ENCODE measurements at regions not wholly inside any gene's neighbourhood (a gene's known extent, or its start where the extent isn't known, plus 50 kb on each side); places are given as distances from the start of the nearest gene placed in this dataset.

DNA sequence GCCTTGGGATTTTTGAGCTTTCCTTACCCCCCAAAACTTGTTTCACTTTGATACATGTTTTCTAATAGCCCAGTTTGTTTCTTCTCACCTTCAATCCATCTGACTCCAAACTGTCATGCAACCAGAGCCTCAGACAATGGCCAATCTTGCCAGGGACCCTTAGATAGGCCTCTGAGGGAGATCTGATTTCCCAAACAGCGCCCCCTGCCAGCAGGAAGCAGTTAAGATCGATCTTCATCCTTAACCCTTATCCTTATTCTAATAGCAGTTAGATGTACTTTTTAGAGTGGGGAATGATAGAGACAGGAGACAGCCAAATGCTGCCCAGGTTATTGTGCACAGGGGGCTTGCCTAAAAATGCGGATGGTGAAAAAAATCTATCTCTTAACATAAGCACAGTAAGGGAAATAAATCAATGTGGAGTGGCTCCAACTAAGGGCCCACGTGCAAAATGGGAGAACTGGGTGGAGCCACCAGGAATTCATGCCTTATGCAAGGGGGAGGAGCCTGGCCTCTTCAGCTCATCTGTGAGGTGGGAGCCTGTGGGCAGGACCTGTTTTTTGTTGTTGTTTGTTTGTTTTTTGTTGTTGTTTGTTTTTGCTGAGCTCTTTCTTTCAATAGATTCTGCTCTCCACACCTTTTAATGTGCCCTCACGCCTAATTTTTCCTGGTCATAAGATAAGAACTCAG, 833.6 kb upstream of the AGA start:
- Mint-ChIP-seq H3K4me1 (no peaks in the 10 kb centered on the region), H3K4me3 (no peak overlapping the region), H3K27ac (no peak overlapping the region), H3K27me3 (peaks cover 0 to 2% of the 10 kb centered on the region in 2 donors), H3K36me3 (no peaks in the 10 kb centered on the region), H3K9me3 (peaks cover 2 to 24% (median 12%) of the 10 kb centered on the region in 5 donors)
- ChIA-PET POLR2A (no interaction called here), CTCF (no interaction called here)
- Histone ChIP-seq H3K27ac (ENCODE audit: low read depth, low read length) (no peak overlapping the region), H3K4me1 (ENCODE audit: insufficient read depth, low read length) (no peaks in the 10 kb centered on the region), H3K36me3 (ENCODE audit: insufficient read depth, low read length) (no peaks in the 10 kb centered on the region), H3K27me3 (ENCODE audit: insufficient read depth, low read length, poor library complexity, severe bottlenecking) (no peaks in the 10 kb centered on the region), H3K9me3 (ENCODE audit: low read length) (no peaks in the 10 kb centered on the region), H3K4me3 (ENCODE audit: low read length) (no peak overlapping the region)
- DNase-seq = no peak

DNA sequence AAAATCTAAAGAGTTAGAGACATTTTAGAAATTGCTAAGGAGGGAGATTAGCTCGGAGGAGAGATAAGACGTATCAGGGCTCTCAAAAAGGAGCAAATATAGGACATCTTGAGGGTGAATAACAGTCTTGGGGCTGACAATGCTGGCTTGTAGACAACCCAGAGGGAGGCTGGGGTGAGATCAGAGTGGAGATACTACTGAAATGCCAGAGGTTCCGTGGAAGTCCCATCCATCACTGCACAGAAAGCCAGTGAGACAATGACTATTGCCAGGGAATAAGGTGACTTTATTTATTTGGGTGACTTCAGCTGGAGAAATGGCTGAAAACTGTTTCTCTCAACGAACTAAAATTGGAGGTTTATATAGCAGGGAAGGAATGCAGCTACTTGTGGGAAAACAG, 838.1 kb upstream of the AGA start:
- Mint-ChIP-seq H3K9me3 (peaks cover 2 to 15% (median 8%) of the 10 kb centered on the region in 5 donors), H3K4me1 (no peaks in the 10 kb centered on the region), H3K27ac (no peak overlapping the region), H3K27me3 (no peaks in the 10 kb centered on the region), H3K4me3 (no peak overlapping the region), H3K36me3 (no peaks in the 10 kb centered on the region)
- no peaks in the 10 kb centered on the region for H3K4me1 ChIP-seq (ENCODE audit: insufficient read depth, low read length)
- H3K27me3 ChIP-seq (ENCODE audit: insufficient read depth, low read length, poor library complexity, severe bottlenecking) = no peaks in the 10 kb centered on the region
- H3K9me3 ChIP-seq (ENCODE audit: low read length) = no peaks in the 10 kb centered on the region
- no peak overlapping the region for H3K4me3 ChIP-seq (ENCODE audit: low read length)
- no peaks in the 10 kb centered on the region for H3K36me3 ChIP-seq (ENCODE audit: insufficient read depth, low read length)
- H3K27ac ChIP-seq (ENCODE audit: low read depth, low read length) = no peak overlapping the region
- ChIA-PET CTCF (no interaction called here), POLR2A (no interaction called here)
- no peak for DNase-seq

DNA sequence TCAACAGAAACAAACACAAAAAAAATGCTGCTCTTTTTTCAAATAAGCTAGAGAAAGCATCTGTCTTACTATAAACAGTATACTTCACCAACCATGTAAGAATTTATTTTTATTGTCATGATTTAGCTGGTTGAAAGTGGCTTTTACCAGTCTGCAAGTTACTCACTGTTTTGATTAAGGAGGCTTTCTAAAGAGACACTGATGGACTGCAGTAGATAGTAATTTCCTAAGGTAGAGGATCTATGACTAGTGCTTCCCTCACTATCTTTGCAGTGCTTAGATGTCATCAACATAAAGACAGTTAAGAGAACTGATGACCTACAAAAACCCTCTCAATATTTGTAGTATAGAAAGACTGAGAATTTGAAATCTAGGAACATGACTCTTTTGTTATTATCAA, 846.2 kb upstream of the AGA start:
- CTCF ChIA-PET = no interaction called here
- no peaks in the 10 kb centered on the region for H3K4me1 ChIP-seq (ENCODE audit: insufficient read depth, low read length)
- no peak for DNase-seq
- no peak overlapping the region for H3K27ac Mint-ChIP-seq
- H3K27ac ChIP-seq (ENCODE audit: low read depth, low read length) = no peak overlapping the region
- H3K4me1 Mint-ChIP-seq = no peaks in the 10 kb centered on the region
- no peaks in the 10 kb centered on the region for H3K9me3 ChIP-seq (ENCODE audit: low read length)
- H3K36me3 Mint-ChIP-seq = no peaks in the 10 kb centered on the region
- H3K4me3 Mint-ChIP-seq = no peak overlapping the region
- no peaks in the 10 kb centered on the region for H3K36me3 ChIP-seq (ENCODE audit: insufficient read depth, low read length)
- peaks cover 0 to 13% (median 6%) of the 10 kb centered on the region in 5 donors for H3K9me3 Mint-ChIP-seq
- H3K27me3 Mint-ChIP-seq = no peaks in the 10 kb centered on the region
- POLR2A ChIA-PET = no interaction called here
- no peaks in the 10 kb centered on the region for H3K27me3 ChIP-seq (ENCODE audit: insufficient read depth, low read length, poor library complexity, severe bottlenecking)
- no peak overlapping the region for H3K4me3 ChIP-seq (ENCODE audit: low read length)

DNA sequence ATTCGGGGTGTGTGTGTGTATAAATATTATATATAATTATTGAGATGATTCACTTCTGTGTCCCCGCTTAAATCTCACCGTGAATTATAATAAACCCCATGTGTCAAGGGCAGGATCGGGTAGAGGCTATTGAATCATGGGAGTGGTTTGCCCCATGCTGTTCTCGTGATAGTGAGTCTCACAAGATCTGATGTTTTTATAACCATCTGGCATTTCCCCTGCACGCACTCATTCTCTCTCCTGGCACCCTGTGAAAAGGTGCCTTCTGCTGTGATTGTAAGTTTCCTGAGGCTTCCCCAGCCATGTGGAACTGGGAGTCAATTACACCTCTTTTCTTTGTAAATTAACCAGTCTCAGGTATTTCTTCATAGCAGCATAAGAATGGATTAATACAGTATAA, 851.4 kb upstream of the AGA start:
- Histone ChIP-seq H3K36me3 (ENCODE audit: insufficient read depth, low read length) (no peaks in the 10 kb centered on the region), H3K4me3 (ENCODE audit: low read length) (no peak overlapping the region), H3K4me1 (ENCODE audit: insufficient read depth, low read length) (no peaks in the 10 kb centered on the region), H3K27me3 (ENCODE audit: insufficient read depth, low read length, poor library complexity, severe bottlenecking) (no peaks in the 10 kb centered on the region), H3K27ac (ENCODE audit: low read depth, low read length) (no peak overlapping the region), H3K9me3 (ENCODE audit: low read length) (no peaks in the 10 kb centered on the region)
- no peaks in the 10 kb centered on the region for H3K4me1 Mint-ChIP-seq
- no peaks in the 10 kb centered on the region for H3K36me3 Mint-ChIP-seq
- H3K27ac Mint-ChIP-seq = no peak overlapping the region
- H3K27me3 Mint-ChIP-seq = peaks cover 0 to 3% of the 10 kb centered on the region in 2 donors
- POLR2A ChIA-PET = no interaction called here
- CTCF ChIA-PET = no interaction called here
- no peak for DNase-seq
- no peak overlapping the region for H3K4me3 Mint-ChIP-seq
- peaks cover 4 to 15% (median 9%) of the 10 kb centered on the region in 5 donors for H3K9me3 Mint-ChIP-seq

DNA sequence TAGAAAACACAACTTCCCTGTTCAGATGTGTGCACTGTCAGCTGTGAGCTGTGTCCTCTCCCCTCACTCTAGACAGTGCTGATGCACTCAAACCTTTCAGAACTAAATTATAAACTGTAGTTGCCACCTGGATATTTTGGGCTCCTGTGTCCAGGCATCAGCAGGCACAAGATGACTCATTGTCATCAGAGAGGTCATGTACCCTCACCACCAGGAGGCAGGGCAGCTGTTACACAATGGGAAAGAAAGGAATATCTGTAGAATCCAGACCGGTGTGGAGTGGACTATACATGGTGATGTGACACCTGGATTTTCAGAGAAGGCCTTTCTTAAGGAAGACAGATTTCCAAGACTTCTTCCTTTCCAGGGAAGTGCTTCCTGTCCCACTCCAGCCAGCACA, 854.4 kb upstream of the AGA start:
- Mint-ChIP-seq H3K9me3 (peaks cover 4 to 14% (median 7%) of the 10 kb centered on the region in 5 donors), H3K27ac (no peak overlapping the region), H3K4me1 (no peaks in the 10 kb centered on the region), H3K36me3 (no peaks in the 10 kb centered on the region), H3K4me3 (no peak overlapping the region), H3K27me3 (peaks cover 0 to 3% of the 10 kb centered on the region in 2 donors)
- ChIA-PET CTCF (no interaction called here), POLR2A (no interaction called here)
- H3K27me3 ChIP-seq (ENCODE audit: insufficient read depth, low read length, poor library complexity, severe bottlenecking) = no peaks in the 10 kb centered on the region
- H3K36me3 ChIP-seq (ENCODE audit: insufficient read depth, low read length) = no peaks in the 10 kb centered on the region
- H3K4me1 ChIP-seq (ENCODE audit: insufficient read depth, low read length) = no peaks in the 10 kb centered on the region
- no peaks in the 10 kb centered on the region for H3K9me3 ChIP-seq (ENCODE audit: low read length)
- H3K27ac ChIP-seq (ENCODE audit: low read depth, low read length) = no peak overlapping the region
- DNase-seq = no peak
- H3K4me3 ChIP-seq (ENCODE audit: low read length) = no peak overlapping the region

DNA sequence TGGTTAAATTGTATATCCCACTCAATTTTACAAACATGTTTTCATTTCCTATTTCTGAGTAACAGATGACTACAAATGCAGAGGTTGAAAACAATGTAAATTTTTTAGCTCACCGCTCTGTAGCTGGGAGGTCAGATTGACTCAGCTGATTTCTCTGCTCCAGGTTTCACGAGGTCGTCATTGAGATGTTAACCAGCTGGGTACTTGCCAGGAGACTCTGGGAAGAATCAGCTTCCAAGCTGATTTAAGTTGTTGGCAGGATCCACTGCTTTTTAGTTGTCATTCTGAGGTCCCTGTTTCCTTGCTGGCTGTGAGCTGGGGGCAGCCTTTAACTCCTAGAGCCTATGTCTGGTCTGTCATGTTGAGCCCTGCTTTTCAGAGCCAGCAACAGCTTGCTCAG, 864.3 kb upstream of the AGA start:
- Mint-ChIP-seq H3K4me1 (no peaks in the 10 kb centered on the region), H3K9me3 (peaks cover 0 to 16% (median 2%) of the 10 kb centered on the region in 5 donors), H3K4me3 (no peak overlapping the region), H3K27ac (no peak overlapping the region), H3K27me3 (no peaks in the 10 kb centered on the region), H3K36me3 (no peaks in the 10 kb centered on the region)
- no peak overlapping the region for H3K27ac ChIP-seq (ENCODE audit: low read depth, low read length)
- H3K4me1 ChIP-seq (ENCODE audit: insufficient read depth, low read length) = no peaks in the 10 kb centered on the region
- ChIA-PET POLR2A (no interaction called here), CTCF (no interaction called here)
- no peak overlapping the region for H3K4me3 ChIP-seq (ENCODE audit: low read length)
- no peaks in the 10 kb centered on the region for H3K27me3 ChIP-seq (ENCODE audit: insufficient read depth, low read length, poor library complexity, severe bottlenecking)
- no peaks in the 10 kb centered on the region for H3K9me3 ChIP-seq (ENCODE audit: low read length)
- DNase-seq = no peak
- H3K36me3 ChIP-seq (ENCODE audit: insufficient read depth, low read length) = no peaks in the 10 kb centered on the region

DNA sequence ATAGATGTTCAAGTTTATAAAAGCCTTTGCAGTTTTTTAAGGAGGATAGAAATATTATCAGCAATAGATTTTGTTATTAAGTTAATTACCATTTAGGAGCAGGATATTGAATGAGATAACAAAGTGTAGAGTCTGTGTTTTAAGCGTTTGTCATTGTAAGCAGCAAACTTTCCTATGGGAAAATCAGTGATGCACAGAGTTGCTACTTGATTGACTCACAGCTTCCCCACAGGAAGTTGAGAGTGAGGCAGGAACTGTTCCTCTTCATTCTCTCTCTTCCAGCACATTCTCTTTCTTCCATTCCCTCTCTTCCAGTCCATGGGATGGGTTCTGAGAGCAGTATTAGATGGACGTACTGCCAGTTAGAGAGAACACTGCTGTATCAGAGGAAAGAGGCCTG, 867.7 kb upstream of the AGA start:
- H3K4me3 Mint-ChIP-seq = no peak overlapping the region

DNA sequence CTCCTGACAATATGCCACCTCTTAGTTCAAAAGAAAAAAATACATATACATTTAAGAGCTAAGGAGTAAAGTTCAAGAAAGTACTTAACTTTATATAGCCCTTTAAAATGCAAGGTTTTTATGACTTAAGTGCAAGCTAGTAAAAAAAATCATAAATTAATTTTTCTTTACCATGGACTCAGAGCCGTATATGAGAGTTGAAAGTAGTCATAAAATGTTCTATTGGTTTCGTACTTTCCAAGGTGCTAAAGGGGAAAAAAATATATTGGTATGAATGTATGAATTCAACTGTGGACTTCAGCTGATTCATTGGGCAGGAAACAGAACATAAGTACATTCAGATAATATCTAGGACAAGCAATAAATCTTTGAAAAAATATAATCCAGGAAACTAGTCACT, 869.8 kb upstream of the AGA start:
- Histone ChIP-seq H3K9me3 (ENCODE audit: low read length) (no peaks in the 10 kb centered on the region), H3K36me3 (ENCODE audit: insufficient read depth, low read length) (no peaks in the 10 kb centered on the region), H3K4me3 (ENCODE audit: low read length) (no peak overlapping the region), H3K27me3 (ENCODE audit: insufficient read depth, low read length, poor library complexity, severe bottlenecking) (no peaks in the 10 kb centered on the region), H3K4me1 (ENCODE audit: insufficient read depth, low read length) (no peaks in the 10 kb centered on the region), H3K27ac (ENCODE audit: low read depth, low read length) (no peak overlapping the region)
- H3K9me3 Mint-ChIP-seq = peaks cover 0 to 7% (median 2%) of the 10 kb centered on the region in 5 donors
- no peak overlapping the region for H3K27ac Mint-ChIP-seq
- ChIA-PET CTCF (no interaction called here), POLR2A (no interaction called here)
- no peaks in the 10 kb centered on the region for H3K4me1 Mint-ChIP-seq
- no peaks in the 10 kb centered on the region for H3K36me3 Mint-ChIP-seq
- H3K27me3 Mint-ChIP-seq = no peaks in the 10 kb centered on the region
- H3K4me3 Mint-ChIP-seq = no peak overlapping the region
- DNase-seq = no peak

More for the DNA sequence above, 867.7 kb upstream of the AGA start:
- peaks cover 0 to 11% (median 2%) of the 10 kb centered on the region in 5 donors for H3K9me3 Mint-ChIP-seq
- Histone ChIP-seq H3K4me1 (ENCODE audit: insufficient read depth, low read length) (no peaks in the 10 kb centered on the region), H3K9me3 (ENCODE audit: low read length) (no peaks in the 10 kb centered on the region), H3K27me3 (ENCODE audit: insufficient read depth, low read length, poor library complexity, severe bottlenecking) (no peaks in the 10 kb centered on the region), H3K36me3 (ENCODE audit: insufficient read depth, low read length) (no peaks in the 10 kb centered on the region), H3K27ac (ENCODE audit: low read depth, low read length) (no peak overlapping the region), H3K4me3 (ENCODE audit: low read length) (no peak overlapping the region)
- DNase-seq = no peak
- no peaks in the 10 kb centered on the region for H3K36me3 Mint-ChIP-seq
- H3K4me1 Mint-ChIP-seq = no peaks in the 10 kb centered on the region
- CTCF ChIA-PET = no interaction called here
- no peaks in the 10 kb centered on the region for H3K27me3 Mint-ChIP-seq
- no peak overlapping the region for H3K27ac Mint-ChIP-seq
- POLR2A ChIA-PET = no interaction called here

DNA sequence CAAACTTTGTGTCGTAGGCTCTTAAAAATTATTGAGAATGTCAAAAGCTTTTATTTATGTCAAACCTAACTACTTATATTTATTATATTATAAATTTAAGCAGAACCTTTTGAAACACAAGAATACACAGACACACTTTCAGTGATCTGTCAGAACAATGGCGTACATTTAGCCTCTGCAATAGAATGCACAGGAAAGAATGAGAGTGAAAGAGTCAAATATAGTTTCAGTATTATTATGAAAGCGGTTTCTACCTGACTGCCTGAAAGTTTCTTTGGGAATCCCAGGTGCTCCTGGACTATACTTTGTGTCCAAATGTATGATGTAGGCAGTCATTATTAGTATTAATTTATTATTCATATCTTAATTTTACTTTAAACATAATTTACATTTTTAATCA, 872.0 kb upstream of the AGA start:
- Histone ChIP-seq H3K27me3 (ENCODE audit: insufficient read depth, low read length, poor library complexity, severe bottlenecking) (no peaks in the 10 kb centered on the region), H3K36me3 (ENCODE audit: insufficient read depth, low read length) (no peaks in the 10 kb centered on the region), H3K27ac (ENCODE audit: low read depth, low read length) (no peak overlapping the region), H3K9me3 (ENCODE audit: low read length) (no peaks in the 10 kb centered on the region), H3K4me1 (ENCODE audit: insufficient read depth, low read length) (no peaks in the 10 kb centered on the region), H3K4me3 (ENCODE audit: low read length) (no peak overlapping the region)
- no peak overlapping the region for H3K4me3 Mint-ChIP-seq
- POLR2A ChIA-PET = no interaction called here
- no peak for DNase-seq
- peaks cover 0 to 5% (median 2%) of the 10 kb centered on the region in 5 donors for H3K9me3 Mint-ChIP-seq
- no peaks in the 10 kb centered on the region for H3K36me3 Mint-ChIP-seq
- H3K27me3 Mint-ChIP-seq = no peaks in the 10 kb centered on the region
- H3K4me1 Mint-ChIP-seq = no peaks in the 10 kb centered on the region
- no peak overlapping the region for H3K27ac Mint-ChIP-seq
- CTCF ChIA-PET = no interaction called here
